ENCODE measurements at regions not wholly inside any gene's neighbourhood (a gene's known extent, or its start where the extent isn't known, plus 50 kb on each side); places are given as distances from the start of the nearest gene placed in this dataset.

DNA sequence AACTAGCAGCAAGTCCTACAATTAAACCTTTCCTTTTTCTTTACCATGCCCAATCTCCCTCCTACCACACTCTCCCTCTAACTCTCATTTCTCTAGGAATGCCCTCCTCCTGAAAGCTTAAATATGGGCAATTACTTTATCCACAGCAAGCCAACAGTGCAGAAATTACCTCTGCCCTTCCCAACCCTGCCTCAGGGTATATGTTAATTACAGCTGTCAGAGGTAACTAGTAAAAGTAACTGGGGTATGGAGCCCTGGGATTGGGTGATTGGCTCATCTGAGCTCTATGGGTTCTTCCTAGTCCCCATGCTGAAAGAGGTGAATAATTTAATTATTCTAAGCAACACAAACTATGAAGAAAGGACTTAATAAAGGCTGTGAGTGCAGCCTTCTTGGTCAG is 478.9 kb upstream of the NMUR2 start:
- Histone ChIP-seq H3K36me3 (no peaks in the 10 kb centered on the region), H3K27me3 (no peaks in the 10 kb centered on the region), H3K4me1 (no peaks in the 10 kb centered on the region), H3K9me3 (no peaks in the 10 kb centered on the region), H3K4me3 (no peak overlapping the region), H3K27ac (no peak overlapping the region)
- TF ChIP-seq POLR2A (IDR thresholded peaks at IDR 0.05) (no peak), EP300 (IDR thresholded peaks at IDR 0.05; ENCODE audit: low read depth) (no peak), POLR2AphosphoS5 (IDR thresholded peaks at IDR 0.05) (no peak)
- TF ChIP-seq, protein P1, sequence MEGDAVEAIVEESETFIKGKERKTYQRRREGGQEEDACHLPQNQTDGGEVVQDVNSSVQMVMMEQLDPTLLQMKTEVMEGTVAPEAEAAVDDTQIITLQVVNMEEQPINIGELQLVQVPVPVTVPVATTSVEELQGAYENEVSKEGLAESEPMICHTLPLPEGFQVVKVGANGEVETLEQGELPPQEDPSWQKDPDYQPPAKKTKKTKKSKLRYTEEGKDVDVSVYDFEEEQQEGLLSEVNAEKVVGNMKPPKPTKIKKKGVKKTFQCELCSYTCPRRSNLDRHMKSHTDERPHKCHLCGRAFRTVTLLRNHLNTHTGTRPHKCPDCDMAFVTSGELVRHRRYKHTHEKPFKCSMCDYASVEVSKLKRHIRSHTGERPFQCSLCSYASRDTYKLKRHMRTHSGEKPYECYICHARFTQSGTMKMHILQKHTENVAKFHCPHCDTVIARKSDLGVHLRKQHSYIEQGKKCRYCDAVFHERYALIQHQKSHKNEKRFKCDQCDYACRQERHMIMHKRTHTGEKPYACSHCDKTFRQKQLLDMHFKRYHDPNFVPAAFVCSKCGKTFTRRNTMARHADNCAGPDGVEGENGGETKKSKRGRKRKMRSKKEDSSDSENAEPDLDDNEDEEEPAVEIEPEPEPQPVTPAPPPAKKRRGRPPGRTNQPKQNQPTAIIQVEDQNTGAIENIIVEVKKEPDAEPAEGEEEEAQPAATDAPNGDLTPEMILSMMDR (IDR thresholded peaks at IDR 0.05) = no peak
- no peak for DNase-seq
- intact Hi-C loops (cut with DNase I; ENCODE audit: low total_unique reads) = no loop called here
- in situ Hi-C loops (cut with MboI; ENCODE audit: low pct_ligation_motif_present in 1 of 4, low pct_unique_long_range_greater_than_20kb in 1 of 4, low sequenced_read_pairs in 3 of 4) = no loop called here

DNA sequence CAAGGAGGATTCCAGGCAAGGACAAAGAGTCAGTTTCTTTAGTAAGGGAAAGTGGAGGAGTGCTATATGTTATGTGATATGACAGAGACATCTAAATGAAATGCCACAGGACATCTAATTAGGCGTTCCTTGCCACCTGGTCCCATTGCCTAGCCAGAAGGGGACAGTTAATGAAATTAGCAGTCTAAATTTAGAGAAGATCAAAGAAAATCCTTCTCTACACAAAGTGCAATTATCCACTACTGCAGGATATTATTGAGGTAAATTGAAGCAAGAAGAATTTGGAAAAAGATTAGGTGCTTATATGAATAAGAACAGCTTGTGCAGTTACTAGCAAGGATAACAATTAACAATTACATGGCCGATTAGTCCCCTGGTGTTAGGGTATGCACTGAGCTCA is 495.3 kb upstream of the NMUR2 start:
- no peaks in the 10 kb centered on the region for H3K9me3 ChIP-seq
- 45 to 47% methylated on average over 1 to 2 of the region's 2 CpGs for WGBS, 2 donors (ENCODE audit: low coverage in 1 of 2)
- TF ChIP-seq, protein P1 (IDR thresholded peaks at IDR 0.05) = no peak
- TF ChIP-seq POLR2AphosphoS5 (IDR thresholded peaks at IDR 0.05) = no peak
- H3K4me1 ChIP-seq = no peaks in the 10 kb centered on the region
- intact Hi-C loops (cut with DNase I; ENCODE audit: low total_unique reads) (no loop called here), in situ Hi-C loops (cut with MboI; ENCODE audit: low pct_ligation_motif_present in 1 of 4, low pct_unique_long_range_greater_than_20kb in 1 of 4, low sequenced_read_pairs in 3 of 4) (no loop called here)
- H3K36me3 ChIP-seq = no peaks in the 10 kb centered on the region
- DNase-seq = no peak
- no peak overlapping the region for H3K27ac ChIP-seq
- no peaks in the 10 kb centered on the region for H3K27me3 ChIP-seq
- H3K4me3 ChIP-seq = no peak overlapping the region

DNA sequence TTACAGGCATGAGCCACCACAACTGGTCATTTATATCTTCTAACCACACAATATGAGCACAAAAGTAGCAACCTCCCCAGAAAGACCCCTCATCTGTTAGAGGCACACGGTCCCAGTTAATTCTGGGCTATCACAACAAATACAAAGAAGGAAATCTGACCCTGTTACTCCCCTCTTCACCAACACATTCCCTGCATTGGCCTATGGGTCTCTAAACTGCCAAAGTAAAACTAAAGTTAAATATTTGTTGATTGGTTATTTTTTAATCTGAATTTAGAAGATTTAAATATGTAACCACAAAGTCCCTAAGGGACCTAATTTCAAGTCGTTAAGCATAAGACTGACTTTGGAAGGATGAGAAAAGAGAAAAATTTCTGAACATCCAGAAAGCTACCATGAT is 496.7 kb upstream of the NMUR2 start:
- no peaks in the 10 kb centered on the region for H3K9me3 ChIP-seq
- no peaks in the 10 kb centered on the region for H3K4me1 ChIP-seq
- no peak for DNase-seq
- in situ Hi-C loops (cut with MboI; ENCODE audit: low pct_ligation_motif_present in 1 of 4, low pct_unique_long_range_greater_than_20kb in 1 of 4, low sequenced_read_pairs in 3 of 4) = no loop called here
- no peaks in the 10 kb centered on the region for H3K27me3 ChIP-seq
- no peaks in the 10 kb centered on the region for H3K36me3 ChIP-seq
- intact Hi-C loops (cut with DNase I; ENCODE audit: low total_unique reads) = no loop called here
- WGBS, 2 donors (ENCODE audit: low coverage in 1 of 2) = 51 to 65% methylated on average over 2 of the region's 2 CpGs
- no peak overlapping the region for H3K27ac ChIP-seq
- TF ChIP-seq POLR2AphosphoS5 (IDR thresholded peaks at IDR 0.05) = no peak
- TF ChIP-seq, protein P1 (IDR thresholded peaks at IDR 0.05) = no peak
- no peak for TF ChIP-seq POLR2A (IDR thresholded peaks at IDR 0.05)
- TF ChIP-seq EP300 (IDR thresholded peaks at IDR 0.05; ENCODE audit: low read depth) = no peak
- H3K4me3 ChIP-seq = no peak overlapping the region

DNA sequence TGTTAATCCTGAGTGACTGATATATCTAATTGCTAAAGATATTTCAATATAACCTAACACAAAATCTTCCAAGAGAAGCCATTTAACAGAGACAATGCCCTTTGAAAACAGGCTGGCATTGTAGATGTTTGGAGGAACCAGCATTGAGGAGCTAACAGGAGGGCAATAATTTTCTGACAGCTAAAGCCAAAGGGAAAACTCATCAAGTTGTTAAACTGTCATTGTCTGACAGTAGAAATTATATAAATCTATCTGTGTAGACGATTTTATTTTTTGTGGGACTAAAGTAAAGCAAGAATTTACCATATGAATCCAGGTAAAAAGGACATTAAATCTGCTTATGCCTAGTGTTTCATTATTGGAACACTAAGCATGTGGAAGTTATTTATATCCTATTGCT is 500.2 kb upstream of the NMUR2 start:
- no peaks in the 10 kb centered on the region for H3K9me3 ChIP-seq
- in situ Hi-C loops (cut with MboI; ENCODE audit: low pct_ligation_motif_present in 1 of 4, low pct_unique_long_range_greater_than_20kb in 1 of 4, low sequenced_read_pairs in 3 of 4) = no loop called here
- no peak for TF ChIP-seq POLR2AphosphoS5 (IDR thresholded peaks at IDR 0.05)
- no peak for TF ChIP-seq POLR2A (IDR thresholded peaks at IDR 0.05)
- TF ChIP-seq, protein P1 (IDR thresholded peaks at IDR 0.05) = no peak
- no peak for TF ChIP-seq EP300 (IDR thresholded peaks at IDR 0.05; ENCODE audit: low read depth)
- 9 to 31% methylated on average over 1 of the region's 1 CpG for WGBS, 2 donors (ENCODE audit: low coverage in 1 of 2)
- no peaks in the 10 kb centered on the region for H3K36me3 ChIP-seq
- intact Hi-C loops (cut with DNase I; ENCODE audit: low total_unique reads) = no loop called here
- no peak overlapping the region for H3K27ac ChIP-seq
- no peaks in the 10 kb centered on the region for H3K4me1 ChIP-seq
- H3K4me3 ChIP-seq = no peak overlapping the region
- H3K27me3 ChIP-seq = no peaks in the 10 kb centered on the region
- DNase-seq = no peak
